ENCODE measurements at regions not wholly inside any gene's neighbourhood (a gene's known extent, or its start where the extent isn't known, plus 50 kb on each side); places are given as distances from the start of the nearest gene placed in this dataset.

DNA sequence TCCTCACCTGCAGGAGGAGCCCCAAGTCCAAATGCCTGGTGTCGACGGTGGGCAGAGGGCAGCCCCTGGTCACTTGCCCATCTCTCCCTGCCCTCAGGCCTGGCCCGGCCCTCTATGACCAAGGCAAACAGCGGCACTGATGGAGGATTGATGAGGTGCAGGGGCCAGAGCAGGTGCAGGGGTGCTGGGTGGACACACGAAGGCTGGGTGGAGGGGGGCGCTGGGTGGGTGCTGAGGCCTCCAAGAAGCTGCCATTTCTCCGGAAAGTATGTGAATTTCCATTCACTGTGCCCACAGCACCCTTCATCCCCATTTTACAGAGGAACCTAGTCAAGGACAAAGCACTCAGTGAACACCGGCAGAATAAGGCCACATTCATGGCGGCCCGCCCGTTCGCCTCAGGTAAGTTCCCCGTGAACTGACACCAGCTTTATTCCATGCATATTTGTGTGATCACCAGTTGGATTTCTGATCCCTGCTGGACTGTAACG, 143.8 kb upstream of the PPP1R26 start:
- TF ChIP-seq, protein P1, sequence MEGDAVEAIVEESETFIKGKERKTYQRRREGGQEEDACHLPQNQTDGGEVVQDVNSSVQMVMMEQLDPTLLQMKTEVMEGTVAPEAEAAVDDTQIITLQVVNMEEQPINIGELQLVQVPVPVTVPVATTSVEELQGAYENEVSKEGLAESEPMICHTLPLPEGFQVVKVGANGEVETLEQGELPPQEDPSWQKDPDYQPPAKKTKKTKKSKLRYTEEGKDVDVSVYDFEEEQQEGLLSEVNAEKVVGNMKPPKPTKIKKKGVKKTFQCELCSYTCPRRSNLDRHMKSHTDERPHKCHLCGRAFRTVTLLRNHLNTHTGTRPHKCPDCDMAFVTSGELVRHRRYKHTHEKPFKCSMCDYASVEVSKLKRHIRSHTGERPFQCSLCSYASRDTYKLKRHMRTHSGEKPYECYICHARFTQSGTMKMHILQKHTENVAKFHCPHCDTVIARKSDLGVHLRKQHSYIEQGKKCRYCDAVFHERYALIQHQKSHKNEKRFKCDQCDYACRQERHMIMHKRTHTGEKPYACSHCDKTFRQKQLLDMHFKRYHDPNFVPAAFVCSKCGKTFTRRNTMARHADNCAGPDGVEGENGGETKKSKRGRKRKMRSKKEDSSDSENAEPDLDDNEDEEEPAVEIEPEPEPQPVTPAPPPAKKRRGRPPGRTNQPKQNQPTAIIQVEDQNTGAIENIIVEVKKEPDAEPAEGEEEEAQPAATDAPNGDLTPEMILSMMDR (conservative IDR thresholded peaks at IDR 0.05; ENCODE audit: low read depth, low read length), result no peak
- no peak for DNase-seq (ENCODE audit: low read depth)
- H3K4me3 ChIP-seq (ENCODE audit: low read depth, low read length), result no peak overlapping the region

DNA sequence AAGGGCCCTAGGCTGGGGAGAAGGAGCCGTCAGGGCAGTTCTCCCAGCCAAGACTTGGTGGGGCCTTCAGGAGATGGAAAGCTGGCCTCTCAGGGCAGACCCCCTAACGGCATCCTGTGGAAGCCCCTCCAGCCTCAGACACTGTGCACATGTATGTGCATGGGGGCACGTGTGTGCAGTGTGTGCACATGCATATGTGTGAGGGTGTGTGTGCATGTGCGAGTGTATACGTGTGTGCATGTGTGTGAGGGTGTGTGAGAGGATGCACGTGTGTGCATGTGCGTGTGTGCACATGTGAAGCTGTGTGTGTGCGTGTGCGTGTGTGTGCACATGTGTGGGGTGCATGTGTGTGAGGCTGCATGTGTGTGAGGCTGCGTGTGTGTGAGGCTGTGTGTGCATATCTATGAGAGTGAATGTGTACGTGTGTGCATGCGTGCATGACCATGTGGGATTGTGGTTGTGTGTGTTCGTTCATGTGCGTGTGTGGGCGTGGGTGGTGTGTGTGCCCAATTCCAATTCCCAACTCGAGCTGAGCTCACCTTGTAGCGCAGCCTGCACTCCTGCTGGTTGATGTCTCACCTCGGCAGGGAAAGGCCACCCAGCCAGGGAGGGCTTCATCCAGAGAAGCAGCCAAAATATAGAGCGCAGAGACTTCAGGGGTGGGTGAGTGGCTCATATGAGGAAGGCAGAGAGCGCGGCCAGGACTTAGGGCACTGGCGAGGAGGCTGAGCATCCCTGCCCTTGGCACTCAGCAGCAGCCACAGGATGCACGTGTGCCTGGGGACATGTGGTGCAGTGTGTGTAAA, 142.7 kb upstream of the PPP1R26 start:
- H3K4me3 ChIP-seq (ENCODE audit: low read depth, low read length), result no peak overlapping the region
- TF ChIP-seq, protein P1 (conservative IDR thresholded peaks at IDR 0.05; ENCODE audit: low read depth, low read length), result no peak
- no peak for DNase-seq (ENCODE audit: low read depth)

DNA sequence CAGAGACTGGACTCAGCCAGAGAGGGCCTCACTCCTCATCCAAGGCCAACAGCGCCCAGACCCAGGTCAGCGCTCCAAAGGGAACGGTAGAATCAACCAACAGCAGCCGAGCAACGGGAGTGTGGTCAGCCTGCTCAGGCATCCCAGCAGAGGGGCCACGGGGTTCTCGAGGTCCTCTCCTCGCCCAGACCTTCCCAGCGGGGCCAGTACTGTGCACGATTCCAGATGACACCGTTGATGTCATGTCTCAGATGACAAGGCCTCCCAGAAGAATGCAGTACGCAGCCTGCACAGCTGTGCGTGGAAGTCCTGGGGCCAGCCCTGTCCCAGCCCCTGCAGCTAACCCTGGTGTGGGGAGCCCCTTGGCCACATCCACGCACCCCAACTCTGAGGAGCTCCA, 141.0 kb upstream of the PPP1R26 start:
- DNase-seq (ENCODE audit: low read depth), result no peak
- TF ChIP-seq, protein P1 (conservative IDR thresholded peaks at IDR 0.05; ENCODE audit: low read depth, low read length), result no peak

DNA sequence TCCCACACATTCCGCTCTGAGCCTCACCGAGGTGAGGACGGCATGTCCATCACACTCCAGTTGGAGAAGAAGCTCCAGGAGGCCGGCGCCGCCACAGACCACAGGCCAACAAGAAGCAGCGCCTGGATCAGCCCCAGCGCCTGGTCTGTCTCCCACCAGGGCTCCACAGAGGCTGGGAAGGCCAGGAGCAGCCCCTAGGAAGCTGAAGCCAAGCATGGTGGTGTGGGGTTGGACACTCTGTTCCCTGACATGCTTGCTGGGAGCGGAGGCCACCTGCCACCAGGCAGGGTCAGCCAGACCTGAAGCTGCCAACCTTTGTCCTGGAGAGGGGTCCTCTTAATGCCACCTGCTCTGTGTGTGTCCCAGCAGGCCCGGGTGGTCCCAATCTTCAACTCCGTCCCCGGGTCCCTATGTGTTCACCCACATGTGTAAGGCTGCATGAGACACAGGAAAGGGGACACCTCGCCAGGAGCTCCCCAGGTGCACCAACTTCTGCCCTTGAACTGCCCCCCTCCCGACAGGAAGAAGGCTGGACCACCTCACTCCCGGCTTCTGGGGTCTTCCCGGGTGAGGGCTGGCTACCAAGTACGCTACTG, 140.1 kb upstream of the PPP1R26 start:
- no peak overlapping the region for H3K4me3 ChIP-seq (ENCODE audit: low read depth, low read length)
- DNase-seq (ENCODE audit: low read depth), result no peak
- TF ChIP-seq, protein P1 (conservative IDR thresholded peaks at IDR 0.05; ENCODE audit: low read depth, low read length), result no peak

More for the DNA sequence above, 141.0 kb upstream of the PPP1R26 start:
- H3K4me3 ChIP-seq (ENCODE audit: low read depth, low read length), result no peak overlapping the region

DNA sequence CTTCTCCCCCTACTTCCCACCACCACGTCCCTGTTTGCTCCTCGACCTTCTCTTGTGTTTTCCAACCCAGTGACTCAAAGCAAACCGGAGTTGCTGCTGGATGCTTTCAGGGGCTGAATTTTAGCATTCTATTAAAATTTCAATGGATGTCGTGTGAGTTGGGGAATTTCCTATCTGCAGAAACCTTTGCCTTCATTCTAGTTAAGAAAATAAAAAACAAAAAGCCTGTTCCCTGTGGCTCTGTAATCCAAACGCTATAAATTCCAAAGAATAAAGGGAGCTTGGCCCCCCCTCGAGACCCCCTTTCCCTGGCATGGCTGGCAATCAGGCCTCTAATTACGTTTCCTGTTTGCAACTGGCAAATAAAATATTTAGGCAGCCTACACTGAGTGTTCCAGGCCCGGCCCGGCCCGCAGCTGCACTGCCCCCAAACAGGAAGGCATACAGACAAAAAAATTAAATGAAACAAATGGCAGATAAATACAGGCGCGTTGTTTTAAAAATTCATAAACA, 139.4 kb upstream of the PPP1R26 start:
- no peak overlapping the region for H3K4me3 ChIP-seq (ENCODE audit: low read depth, low read length)
- no peak for DNase-seq (ENCODE audit: low read depth)
- TF ChIP-seq, protein P1 (conservative IDR thresholded peaks at IDR 0.05; ENCODE audit: low read depth, low read length), result no peak

DNA sequence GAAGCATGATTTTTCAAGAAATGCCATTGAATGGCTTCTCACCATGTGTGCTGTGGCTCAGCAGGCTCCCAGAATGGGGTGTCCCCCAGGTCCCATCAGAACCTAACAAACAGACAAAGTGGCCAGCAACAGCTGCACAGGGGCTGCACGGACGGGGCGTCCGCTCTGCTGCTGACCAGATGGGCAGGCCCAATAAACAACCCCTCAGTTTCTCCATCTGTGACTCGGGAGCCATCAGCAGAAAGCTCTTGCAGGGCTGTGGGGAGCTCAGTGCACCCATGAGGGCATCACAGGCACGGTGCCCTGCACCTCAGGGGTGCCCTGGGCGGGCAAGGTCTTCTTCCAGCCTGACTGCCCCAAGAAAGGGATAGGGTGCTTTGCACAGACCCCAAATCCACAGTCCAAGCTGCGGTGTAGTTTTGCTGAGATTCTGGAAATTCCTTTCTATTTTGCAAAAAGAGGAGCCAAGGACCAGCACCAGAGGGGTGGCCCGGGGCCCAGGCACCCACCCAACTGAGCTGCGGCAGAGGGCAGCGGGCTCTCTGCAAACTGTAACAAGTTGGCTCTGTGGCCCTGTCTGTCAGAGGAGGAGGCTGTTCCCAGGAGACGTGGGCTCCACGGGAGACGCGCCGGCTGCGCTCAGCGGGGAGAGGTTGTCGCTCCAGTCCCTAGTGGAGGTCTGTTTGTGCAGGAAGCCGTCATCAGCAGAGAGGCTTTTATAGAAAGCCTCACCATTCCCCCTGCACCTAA, 138.7 kb upstream of the PPP1R26 start:
- no peak overlapping the region for H3K4me3 ChIP-seq (ENCODE audit: low read depth, low read length)
- TF ChIP-seq, protein P1 (conservative IDR thresholded peaks at IDR 0.05; ENCODE audit: low read depth, low read length), result no peak
- DNase-seq (ENCODE audit: low read depth), result no peak

All from epithelial cell of proximal tubule (primary cell).